Endodermal cell (in vitro differentiated cells): ENCODE measurements at regions not wholly inside any gene's neighbourhood (a gene's known extent, or its start where the extent isn't known, plus 50 kb on each side); places are given as distances from the start of the nearest gene placed in this dataset.

Experiments
- DNase-seq: peaks from one replicate; pipeline ENCODE4 v3.0.0-alpha.2; 2017
- H3K27ac ChIP-seq: 2 replicates; pipeline ENCODE4 v1.5.1; 2013; ENCODE audit warnings: mild to moderate bottlenecking, low read depth, low read length, moderate library complexity
- H3K27me3 ChIP-seq: 2 replicates; pipeline ENCODE4 v1.6.1; 2013; ENCODE audit warnings: mild to moderate bottlenecking, low read length, moderate library complexity; ENCODE audit not compliant: insufficient read depth, control insufficient read depth, poor library complexity, severe bottlenecking
- H3K36me3 ChIP-seq: 2 replicates; pipeline ENCODE4 v1.7.0; 2013; ENCODE audit warnings: mild to moderate bottlenecking, low read length, moderate library complexity; ENCODE audit not compliant: control insufficient read depth, insufficient read depth
- H3K4me1 ChIP-seq: one replicate; pipeline ENCODE4 v1.7.0; 2013; ENCODE audit warnings: low read length; ENCODE audit not compliant: control insufficient read depth, insufficient read depth
- H3K4me3 ChIP-seq: 2 replicates; pipeline ENCODE4 v1.5.1; 2013; ENCODE audit warnings: mild to moderate bottlenecking, low read length, moderate library complexity
- H3K9ac ChIP-seq: 2 replicates; pipeline ENCODE4 v1.6.1; 2013; ENCODE audit warnings: mild to moderate bottlenecking, low read length, moderate library complexity; ENCODE audit not compliant: poor library complexity, severe bottlenecking; ENCODE audit errors: extremely low read depth
- H3K9me3 ChIP-seq: 2 replicates; pipeline ENCODE4 v1.6.1; 2013; ENCODE audit warnings: mild to moderate bottlenecking, low read length, moderate library complexity; ENCODE audit not compliant: control insufficient read depth
- H3K27ac Mint-ChIP-seq: 2 replicates; pipeline ENCODE4 v1.8.0; 2020; ENCODE audit warnings: mixed read lengths
- H3K27me3 Mint-ChIP-seq: 2 replicates; pipeline ENCODE4 v1.8.0; 2021; ENCODE audit warnings: mild to moderate bottlenecking, mixed read lengths; ENCODE audit not compliant: insufficient read depth
- H3K36me3 Mint-ChIP-seq: 2 replicates; pipeline ENCODE4 v1.8.0; 2020; ENCODE audit warnings: low read depth, mixed read lengths
- H3K4me1 Mint-ChIP-seq: 2 replicates; pipeline ENCODE4 v1.8.0; 2020; ENCODE audit warnings: mixed read lengths
- H3K4me3 Mint-ChIP-seq: 2 replicates; pipeline ENCODE4 v1.8.0; 2020; ENCODE audit warnings: mild to moderate bottlenecking, moderate library complexity, mixed read lengths
- H3K9me3 Mint-ChIP-seq: 2 replicates; pipeline ENCODE4 v1.8.0; 2020; ENCODE audit warnings: mild to moderate bottlenecking, mixed read lengths
- WGBS, 2 experiments: methylation state at CpG; one replicate each; pipeline versions ENCODE4 v1.1.5 to v1.1.7; 2013; ENCODE audit warnings: missing lambda C conversion rate in 2 of 2, mixed read lengths in 1 of 2; ENCODE audit not compliant: insufficient coverage in 1 of 2, insufficient read length in 1 of 2; 5-methylcytosine and 5-hydroxymethylcytosine counted together
- TF ChIP-seq, protein P1 (sequence below): fragments of 200-600 bp; sonication (generic); conservative IDR thresholded peaks from 2 replicates; pipeline ENCODE4 v1.5.0; 2021; ENCODE audit warnings: antibody characterized with exemption, mild to moderate bottlenecking

DNA sequence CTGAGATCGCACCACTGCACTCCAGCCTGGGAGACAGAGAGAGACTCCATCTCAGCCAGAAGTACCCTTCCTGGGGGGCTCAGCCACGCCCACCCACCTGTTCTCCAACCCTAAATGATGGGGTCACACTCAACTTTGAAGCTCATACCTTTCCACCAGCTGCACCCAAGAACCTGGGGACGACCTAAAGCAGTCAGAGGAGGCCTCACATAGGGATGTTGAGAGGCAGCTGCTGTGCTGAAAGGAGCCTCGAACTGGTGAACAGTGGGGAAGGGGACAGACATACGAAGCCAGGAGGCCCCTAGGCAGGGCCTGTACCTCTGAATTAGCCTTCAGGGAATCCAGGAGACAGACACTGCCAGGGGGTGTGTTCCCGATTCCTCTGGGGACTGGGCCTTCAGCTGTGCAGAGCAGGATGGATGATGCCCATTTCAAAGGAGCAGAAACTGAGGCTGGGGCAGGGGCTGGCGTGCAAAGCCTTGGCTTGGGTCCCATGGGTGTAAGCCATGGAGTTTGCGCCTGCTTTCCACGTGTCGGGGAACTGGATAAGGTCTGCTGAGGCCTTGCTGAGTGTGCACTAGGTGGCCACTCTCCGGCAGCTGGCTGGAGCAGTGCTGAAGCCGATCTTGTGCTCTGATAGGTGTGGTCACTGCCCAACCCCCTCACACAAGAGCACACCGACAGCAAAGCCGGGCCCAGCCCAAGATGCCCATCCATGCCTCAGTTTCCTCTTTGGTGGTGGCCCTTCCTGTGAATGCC lies 130.8 kb downstream of the CPZ start:
- Histone ChIP-seq H3K4me1 (no peaks in the 10 kb centered on the region), H3K27me3 (no peaks in the 10 kb centered on the region), H3K27ac (no peak overlapping the region), H3K36me3 (no peaks in the 10 kb centered on the region), H3K4me3 (no peak overlapping the region), H3K9me3 (no peaks in the 10 kb centered on the region), H3K9ac (no peak overlapping the region)
- H3K9me3 Mint-ChIP-seq = no peaks in the 10 kb centered on the region
- H3K4me1 Mint-ChIP-seq = peaks cover 5% of the 10 kb centered on the region
- peak; percentile 41 for DNase-seq
- peaks cover 4% of the 10 kb centered on the region for H3K27me3 Mint-ChIP-seq
- TF ChIP-seq, protein P1, sequence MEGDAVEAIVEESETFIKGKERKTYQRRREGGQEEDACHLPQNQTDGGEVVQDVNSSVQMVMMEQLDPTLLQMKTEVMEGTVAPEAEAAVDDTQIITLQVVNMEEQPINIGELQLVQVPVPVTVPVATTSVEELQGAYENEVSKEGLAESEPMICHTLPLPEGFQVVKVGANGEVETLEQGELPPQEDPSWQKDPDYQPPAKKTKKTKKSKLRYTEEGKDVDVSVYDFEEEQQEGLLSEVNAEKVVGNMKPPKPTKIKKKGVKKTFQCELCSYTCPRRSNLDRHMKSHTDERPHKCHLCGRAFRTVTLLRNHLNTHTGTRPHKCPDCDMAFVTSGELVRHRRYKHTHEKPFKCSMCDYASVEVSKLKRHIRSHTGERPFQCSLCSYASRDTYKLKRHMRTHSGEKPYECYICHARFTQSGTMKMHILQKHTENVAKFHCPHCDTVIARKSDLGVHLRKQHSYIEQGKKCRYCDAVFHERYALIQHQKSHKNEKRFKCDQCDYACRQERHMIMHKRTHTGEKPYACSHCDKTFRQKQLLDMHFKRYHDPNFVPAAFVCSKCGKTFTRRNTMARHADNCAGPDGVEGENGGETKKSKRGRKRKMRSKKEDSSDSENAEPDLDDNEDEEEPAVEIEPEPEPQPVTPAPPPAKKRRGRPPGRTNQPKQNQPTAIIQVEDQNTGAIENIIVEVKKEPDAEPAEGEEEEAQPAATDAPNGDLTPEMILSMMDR = no peak
- H3K27ac Mint-ChIP-seq = no peak overlapping the region
- WGBS, 2 experiments = 86 to 95% methylated on average over 12 to 14 of the region's 14 CpGs
- H3K36me3 Mint-ChIP-seq = no peaks in the 10 kb centered on the region
- no peak overlapping the region for H3K4me3 Mint-ChIP-seq

DNA sequence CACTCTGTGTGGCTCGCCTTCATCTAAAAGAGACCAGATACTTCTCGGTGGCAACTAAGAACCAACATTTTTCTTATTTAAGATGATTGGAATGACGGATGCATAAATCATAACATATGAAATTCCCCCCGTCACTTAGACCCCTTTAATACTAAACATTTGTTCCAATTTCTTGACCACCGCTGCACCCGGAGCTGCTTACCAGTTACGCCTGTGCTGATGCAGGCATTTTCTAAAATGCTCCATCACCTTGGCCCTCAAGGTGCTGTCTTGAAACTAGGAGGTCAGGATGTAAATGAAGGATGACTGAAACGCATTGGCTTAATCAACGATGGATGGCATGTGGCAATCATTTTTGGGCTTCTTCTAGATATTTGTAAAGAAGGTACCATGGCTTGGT lies 130.0 kb downstream of the CPZ start:
- Histone ChIP-seq H3K9ac (no peak overlapping the region), H3K4me1 (no peaks in the 10 kb centered on the region), H3K4me3 (no peak overlapping the region), H3K36me3 (no peaks in the 10 kb centered on the region), H3K27me3 (no peaks in the 10 kb centered on the region), H3K27ac (no peak overlapping the region), H3K9me3 (no peaks in the 10 kb centered on the region)
- Mint-ChIP-seq H3K4me3 (no peak overlapping the region), H3K9me3 (no peaks in the 10 kb centered on the region), H3K27me3 (peaks cover 9% of the 10 kb centered on the region), H3K36me3 (no peaks in the 10 kb centered on the region), H3K27ac (no peak overlapping the region), H3K4me1 (peaks cover 5% of the 10 kb centered on the region)
- TF ChIP-seq, protein P1 = no peak
- DNase-seq = no peak
- 91 to 95% methylated on average over 4 to 9 of the region's 9 CpGs for WGBS, 2 experiments

DNA sequence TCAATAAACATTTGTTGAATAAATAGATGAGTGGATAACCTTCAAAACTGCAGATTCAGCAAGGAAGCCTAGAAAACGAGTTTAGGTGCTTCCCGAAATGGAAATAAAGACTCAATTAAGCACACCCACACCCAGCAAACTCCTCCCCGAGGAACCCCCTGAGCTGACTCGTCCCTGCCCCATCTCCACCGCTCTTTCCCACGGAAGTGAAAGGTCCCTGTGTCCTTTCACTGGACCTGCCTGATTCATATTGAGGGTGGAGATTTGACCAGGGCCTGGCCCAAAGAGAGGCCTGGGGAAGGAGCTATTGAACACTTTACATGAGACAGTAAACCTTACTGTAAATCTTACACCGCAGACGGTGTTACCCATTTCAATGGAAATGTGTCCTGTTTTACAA lies 129.1 kb downstream of the CPZ start:
- peaks cover 5% of the 10 kb centered on the region for H3K4me1 Mint-ChIP-seq
- no peak overlapping the region for H3K4me3 ChIP-seq
- DNase-seq = peak; percentile 19
- no peaks in the 10 kb centered on the region for H3K27me3 ChIP-seq
- H3K4me1 ChIP-seq = no peaks in the 10 kb centered on the region
- no peak overlapping the region for H3K27ac Mint-ChIP-seq
- no peak overlapping the region for H3K4me3 Mint-ChIP-seq
- 84 to 95% methylated on average over 4 to 8 of the region's 8 CpGs for WGBS, 2 experiments
- H3K27ac ChIP-seq = no peak overlapping the region
- H3K9ac ChIP-seq = no peak overlapping the region
- no peaks in the 10 kb centered on the region for H3K9me3 Mint-ChIP-seq
- no peaks in the 10 kb centered on the region for H3K9me3 ChIP-seq
- no peaks in the 10 kb centered on the region for H3K36me3 ChIP-seq
- H3K36me3 Mint-ChIP-seq = no peaks in the 10 kb centered on the region
- TF ChIP-seq, protein P1 = no peak
- H3K27me3 Mint-ChIP-seq = peaks cover 12% of the 10 kb centered on the region
